ENCODE measurements at regions not wholly inside any gene's neighbourhood (a gene's known extent, or its start where the extent isn't known, plus 50 kb on each side); places are given as distances from the start of the nearest gene placed in this dataset.

- no peak for DNase-seq
Observed at GRCh38 chr3:118550122-118550521, 484.5 kb downstream of the IGSF11 start.

- no peak for DNase-seq
Observed at GRCh38 chr3:118550556-118550955, 484.1 kb downstream of the IGSF11 start.

- no peak for DNase-seq
Observed at GRCh38 chr3:118554148-118554838, 480.4 kb downstream of the IGSF11 start.

GRCh38 chr3:118556983-118557382, 477.7 kb downstream of the IGSF11 start:
- DNase-seq, result no peak

GRCh38 chr3:118557513-118557912, 477.1 kb downstream of the IGSF11 start:
- DNase-seq, result no peak

GRCh38 chr3:118559286-118559685, 475.4 kb downstream of the IGSF11 start:
- no peak for DNase-seq

- DNase-seq, result no peak
Observed at GRCh38 chr3:118564800-118565199, 469.8 kb downstream of the IGSF11 start.

GRCh38 chr3:118573912-118574311, 460.7 kb downstream of the IGSF11 start:
- DNase-seq, result no peak

GRCh38 chr3:118577055-118577777, 457.4 kb downstream of the IGSF11 start:
- peak; percentile 64 for DNase-seq

- no peak for DNase-seq
Observed at GRCh38 chr3:118578559-118578958, 456.1 kb downstream of the IGSF11 start.

- no peak for DNase-seq
Observed at GRCh38 chr3:118587037-118587741, 447.5 kb downstream of the IGSF11 start.

GRCh38 chr3:118587847-118588246, 446.8 kb downstream of the IGSF11 start:
- no peak for DNase-seq

- no peak for DNase-seq
Observed at GRCh38 chr3:118593277-118593670, 441.4 kb downstream of the IGSF11 start.

GRCh38 chr3:118597184-118597583, 437.5 kb downstream of the IGSF11 start:
- DNase-seq, result no peak

- no peak for DNase-seq
Observed at GRCh38 chr3:118607915-118608820, 426.5 kb downstream of the IGSF11 start.

GRCh38 chr3:118618247-118619040, 416.2 kb downstream of the IGSF11 start:
- no peak for DNase-seq

- DNase-seq, result no peak
Observed at GRCh38 chr3:118626453-118626852, 408.2 kb downstream of the IGSF11 start.

- peak; percentile 68 for DNase-seq
Observed at GRCh38 chr3:118628704-118629341, 405.8 kb downstream of the IGSF11 start.

GRCh38 chr3:118629821-118630220, 404.8 kb downstream of the IGSF11 start:
- no peak for DNase-seq

- no peak for DNase-seq
Observed at GRCh38 chr3:118635711-118636110, 398.9 kb downstream of the IGSF11 start.

All from muscle of arm (tissue), 1 donor.